HG03460 (cell line): ENCODE measurements at regions not wholly inside any gene's neighbourhood (a gene's known extent, or its start where the extent isn't known, plus 50 kb on each side); places are given as distances from the start of the nearest gene placed in this dataset.

Experiments used
- ATAC-seq: cut with Tn5 transposase; IDR thresholded peaks from one replicate; pipeline ENCODE4 v1.9.1; 2021; ENCODE audit not compliant: unreplicated experiment

GRCh38 chr5:51273021-51273420, 110.2 kb upstream of the ISL1 start:
- no peak for ATAC-seq

GRCh38 chr5:51273871-51274270, 109.4 kb upstream of the ISL1 start:
- ATAC-seq = no peak

GRCh38 chr5:51275428-51275827, 107.8 kb upstream of the ISL1 start:
- no peak for ATAC-seq

- ATAC-seq = no peak
Observed at GRCh38 chr5:51276250-51276649, 107.0 kb upstream of the ISL1 start.

GRCh38 chr5:51278539-51278938, 104.7 kb upstream of the ISL1 start:
- ATAC-seq = no peak

- ATAC-seq = no peak
Observed at GRCh38 chr5:51279983-51280706, 103.1 kb upstream of the ISL1 start.

- ATAC-seq = no peak
Observed at GRCh38 chr5:51286046-51286445, 97.2 kb upstream of the ISL1 start.

GRCh38 chr5:51302343-51302742, 80.9 kb upstream of the ISL1 start:
- no peak for ATAC-seq

- no peak for ATAC-seq
Observed at GRCh38 chr5:51326844-51327243, 56.4 kb upstream of the ISL1 start.
